Natural killer cell (primary cell): ENCODE measurements at regions not wholly inside any gene's neighbourhood (a gene's known extent, or its start where the extent isn't known, plus 50 kb on each side); places are given as distances from the start of the nearest gene placed in this dataset.
"Not testable (repeated sequence)": the region's sequence is repeated elsewhere in the genome, so short reads cannot be mapped to it uniquely, and the experiment has no call there.

ENCODE experiments used
- ATAC-seq, 3 donors: fragments of 150-1000 bp in 2 of 3; fragments of 200-7000 bp in 1 of 3; cut with Tn5 transposase; 1 replicate in 1 of 3; 2 replicates in 2 of 3; pipeline ENCODE4 v1.10.0; 2021; ENCODE audit warnings: mild to moderate bottlenecking in 2 of 3, moderate library complexity in 2 of 3
- DNase-seq, 2 donors: peaks; one replicate each; pipeline versions ENCODE4 v3.0.0 to v3.0.0-alpha.2; 2013 to 2021; ENCODE audit warnings: mixed read lengths in 1 of 2
- H3K27ac ChIP-seq: one replicate; pipeline ENCODE4 v1.5.1; 2013; ENCODE audit warnings: mild to moderate bottlenecking, low read length
- H3K27me3 ChIP-seq: one replicate; pipeline ENCODE4 v1.6.1; 2013; ENCODE audit warnings: low read length; ENCODE audit not compliant: control insufficient read depth, insufficient read depth
- H3K36me3 ChIP-seq: one replicate; pipeline ENCODE4 v1.6.1; 2013; ENCODE audit warnings: low read length; ENCODE audit not compliant: control insufficient read depth, insufficient read depth
- H3K4me1 ChIP-seq: one replicate; pipeline ENCODE4 v1.6.1; 2013; ENCODE audit warnings: low read length; ENCODE audit not compliant: control insufficient read depth, insufficient read depth
- H3K4me3 ChIP-seq: one replicate; pipeline ENCODE4 v1.5.1; 2013; ENCODE audit warnings: low read length
- H3K9me3 ChIP-seq: one replicate; pipeline ENCODE4 v1.6.1; 2013; ENCODE audit warnings: low read length; ENCODE audit not compliant: control insufficient read depth, insufficient read depth
- H3K27ac Mint-ChIP-seq, 2 donors: one replicate each; pipeline ENCODE4 v1.8.0; 2022; ENCODE audit warnings: mild to moderate bottlenecking in 2 of 2, mixed read lengths in 2 of 2, moderate library complexity in 1 of 2
- H3K27me3 Mint-ChIP-seq, 2 donors: one replicate each; pipeline ENCODE4 v1.8.0; 2022; ENCODE audit warnings: low read depth in 2 of 2, mixed read lengths in 2 of 2
- H3K36me3 Mint-ChIP-seq: one replicate; pipeline ENCODE4 v1.8.0; 2022; ENCODE audit warnings: mixed read lengths
- H3K4me1 Mint-ChIP-seq, 2 donors: one replicate each; pipeline ENCODE4 v1.8.0; 2022; ENCODE audit warnings: mixed read lengths in 2 of 2
- H3K4me3 Mint-ChIP-seq: one replicate; pipeline ENCODE4 v1.8.0; 2022; ENCODE audit warnings: mild to moderate bottlenecking, moderate library complexity, mixed read lengths
- H3K9me3 Mint-ChIP-seq, 2 donors: one replicate each; pipeline ENCODE4 v1.8.0; 2022; ENCODE audit warnings: mixed read lengths in 2 of 2
- WGBS: methylation state at CpG from one replicate; pipeline ENCODE4 v1.1.7; 2013; ENCODE audit warnings: missing lambda C conversion rate; ENCODE audit not compliant: insufficient coverage; 5-methylcytosine and 5-hydroxymethylcytosine counted together
- intact Hi-C: fragments of 100-400 bp; cut with micrococcal nuclease; formaldehyde crosslinking; loops from one replicate; pipeline ENCODE4 v1.14.2; 2022
- TF ChIP-seq, protein P1 (sequence below): fragments of 200-600 bp; IDR thresholded peaks from one replicate; pipeline ENCODE4 v1.8.0; 2022; ENCODE audit warnings: antibody characterized with exemption

DNA sequence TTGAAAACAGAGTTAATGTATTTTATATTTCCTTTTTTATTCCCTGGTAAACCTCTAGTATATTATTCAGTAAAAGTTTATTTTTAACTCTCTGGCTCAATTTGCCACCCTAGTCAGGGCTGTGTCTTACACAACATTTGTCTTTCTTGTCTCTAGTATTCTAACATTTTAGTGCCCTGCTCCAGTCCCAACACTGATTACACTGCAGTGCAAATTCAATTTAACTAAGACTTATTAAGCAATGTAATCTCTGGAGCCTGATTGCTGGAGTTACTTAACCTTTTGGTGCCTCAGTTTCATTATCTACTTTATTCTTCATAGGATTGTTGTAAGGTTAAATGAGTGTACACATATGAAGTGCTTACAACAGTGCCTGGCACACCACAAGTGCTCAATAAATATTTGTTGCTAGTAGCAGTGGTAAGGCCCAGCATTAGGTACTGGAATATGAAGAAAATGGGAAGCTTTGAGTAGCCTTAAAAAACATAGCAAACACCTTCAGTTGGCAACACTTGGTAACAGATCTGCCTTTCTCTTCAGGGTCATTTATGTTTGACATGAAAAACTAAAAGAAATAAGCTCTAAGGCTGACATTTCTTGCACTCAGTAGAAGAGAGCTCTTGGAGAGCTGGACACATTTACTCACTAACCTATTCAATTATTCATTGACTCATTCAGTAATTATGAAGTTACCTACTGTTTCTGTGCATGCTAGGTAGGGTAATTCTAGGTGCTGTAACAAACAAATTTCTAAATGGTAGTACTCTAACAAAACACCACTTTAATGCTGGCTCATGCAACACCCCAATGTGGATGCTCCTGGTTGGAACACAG is 364.5 kb upstream of the EPHA3 start:
- H3K36me3 Mint-ChIP-seq: peaks cover 6% of the 10 kb centered on the region
- peaks cover 13 to 14% of the 10 kb centered on the region in 2 donors for H3K9me3 Mint-ChIP-seq
- ATAC-seq (no peak), DNase-seq (no peak)
- TF ChIP-seq, protein P1, sequence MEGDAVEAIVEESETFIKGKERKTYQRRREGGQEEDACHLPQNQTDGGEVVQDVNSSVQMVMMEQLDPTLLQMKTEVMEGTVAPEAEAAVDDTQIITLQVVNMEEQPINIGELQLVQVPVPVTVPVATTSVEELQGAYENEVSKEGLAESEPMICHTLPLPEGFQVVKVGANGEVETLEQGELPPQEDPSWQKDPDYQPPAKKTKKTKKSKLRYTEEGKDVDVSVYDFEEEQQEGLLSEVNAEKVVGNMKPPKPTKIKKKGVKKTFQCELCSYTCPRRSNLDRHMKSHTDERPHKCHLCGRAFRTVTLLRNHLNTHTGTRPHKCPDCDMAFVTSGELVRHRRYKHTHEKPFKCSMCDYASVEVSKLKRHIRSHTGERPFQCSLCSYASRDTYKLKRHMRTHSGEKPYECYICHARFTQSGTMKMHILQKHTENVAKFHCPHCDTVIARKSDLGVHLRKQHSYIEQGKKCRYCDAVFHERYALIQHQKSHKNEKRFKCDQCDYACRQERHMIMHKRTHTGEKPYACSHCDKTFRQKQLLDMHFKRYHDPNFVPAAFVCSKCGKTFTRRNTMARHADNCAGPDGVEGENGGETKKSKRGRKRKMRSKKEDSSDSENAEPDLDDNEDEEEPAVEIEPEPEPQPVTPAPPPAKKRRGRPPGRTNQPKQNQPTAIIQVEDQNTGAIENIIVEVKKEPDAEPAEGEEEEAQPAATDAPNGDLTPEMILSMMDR: no peak
- intact Hi-C loops: no loop called here
- no peaks in the 10 kb centered on the region for H3K4me1 Mint-ChIP-seq
- Histone ChIP-seq H3K4me3 (no peak overlapping the region), H3K27ac (no peak overlapping the region), H3K27me3 (no peaks in the 10 kb centered on the region), H3K9me3 (peaks cover 6% of the 10 kb centered on the region), H3K4me1 (no peaks in the 10 kb centered on the region), H3K36me3 (no peaks in the 10 kb centered on the region)
- H3K27ac Mint-ChIP-seq: no peak overlapping the region
- no peak overlapping the region for H3K4me3 Mint-ChIP-seq
- no peaks in the 10 kb centered on the region for H3K27me3 Mint-ChIP-seq

DNA sequence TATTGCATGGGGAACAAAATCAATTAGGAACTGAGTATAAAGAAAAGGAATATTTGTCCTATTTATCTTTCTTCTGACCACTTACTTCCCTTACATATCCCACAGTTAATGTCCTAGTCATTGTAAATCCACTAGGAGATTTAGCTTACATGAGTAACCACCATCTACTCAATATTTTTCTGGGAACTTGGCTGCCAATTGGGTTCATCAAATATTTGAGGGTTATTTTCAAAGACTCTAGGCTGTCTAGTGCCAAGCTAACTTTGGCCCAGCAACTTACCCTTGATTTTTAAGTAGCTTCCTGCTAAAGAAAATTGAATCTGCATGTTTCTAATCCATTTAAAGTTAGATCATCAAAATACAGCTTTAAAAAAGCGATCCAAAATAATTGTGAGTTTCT is 362.5 kb upstream of the EPHA3 start:
- peaks cover 6% of the 10 kb centered on the region for H3K36me3 Mint-ChIP-seq
- H3K27me3 Mint-ChIP-seq: no peaks in the 10 kb centered on the region
- Histone ChIP-seq H3K4me3 (no peak overlapping the region), H3K9me3 (peaks cover 5% of the 10 kb centered on the region), H3K27ac (no peak overlapping the region), H3K36me3 (no peaks in the 10 kb centered on the region), H3K4me1 (no peaks in the 10 kb centered on the region), H3K27me3 (no peaks in the 10 kb centered on the region)
- intact Hi-C loops: no loop called here
- DNase-seq (no peak), ATAC-seq (no peak)
- H3K4me1 Mint-ChIP-seq: no peaks in the 10 kb centered on the region
- H3K9me3 Mint-ChIP-seq: peaks cover 22 to 24% of the 10 kb centered on the region in 2 donors
- TF ChIP-seq, protein P1: no peak
- no CpG with 5 or more reads among the region's 1 CpG for WGBS
- H3K27ac Mint-ChIP-seq: no peak overlapping the region
- H3K4me3 Mint-ChIP-seq: no peak overlapping the region

DNA sequence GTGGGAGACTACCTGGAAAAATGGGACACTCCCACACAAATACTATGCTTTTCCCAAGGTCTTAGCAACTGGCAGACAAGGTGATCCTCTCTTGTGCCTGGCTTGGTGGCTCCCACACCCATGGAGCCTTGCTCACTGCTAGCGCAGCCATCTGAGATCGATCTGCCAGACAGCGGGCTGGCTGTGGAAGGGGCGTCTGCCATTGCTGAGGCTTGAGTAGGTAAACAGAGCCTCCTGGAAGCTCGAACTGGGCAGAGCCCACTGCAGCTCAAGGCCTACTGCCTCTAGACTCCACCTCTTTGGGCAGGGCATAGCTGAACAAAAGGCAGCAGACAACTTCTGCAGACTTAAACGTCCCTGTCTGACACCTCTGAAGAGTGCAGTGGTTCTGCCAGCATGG is 360.3 kb upstream of the EPHA3 start:
- ATAC-seq, intact Hi-C loops, H3K4me1 Mint-ChIP-seq, H3K27ac Mint-ChIP-seq, H3K4me1 ChIP-seq, H3K4me3 Mint-ChIP-seq, H3K27me3 ChIP-seq, H3K4me3 ChIP-seq, H3K36me3 ChIP-seq, H3K36me3 Mint-ChIP-seq, H3K9me3 ChIP-seq, H3K27ac ChIP-seq, H3K27me3 Mint-ChIP-seq, DNase-seq: not testable (repeated sequence)
- WGBS: 81% methylated on average over 6 of the region's 6 CpGs
- H3K9me3 Mint-ChIP-seq: peaks cover 19 to 26% of the 10 kb centered on the region in 2 donors

DNA sequence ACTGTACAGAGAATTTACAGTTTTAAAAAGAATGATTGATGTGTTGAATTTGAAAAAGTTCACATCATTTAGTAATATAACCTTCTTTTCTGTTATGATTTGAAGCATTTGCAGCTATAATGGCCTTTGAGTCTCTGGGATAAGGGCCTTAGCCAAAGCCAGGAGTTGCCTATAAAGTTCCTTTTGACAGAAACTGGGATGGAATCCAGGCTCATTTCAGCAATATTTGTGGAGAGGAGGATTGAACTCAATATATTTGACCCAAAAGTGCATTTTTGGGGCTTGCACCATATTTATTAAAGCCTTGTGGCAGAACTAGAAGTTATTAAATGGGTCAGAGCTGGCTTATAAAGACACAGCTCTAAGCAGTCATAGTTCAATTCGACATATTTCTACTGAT is 348.7 kb upstream of the EPHA3 start:
- 67% methylated on average over 1 of the region's 1 CpG for WGBS
- intact Hi-C loops: no loop called here
- no peaks in the 10 kb centered on the region for H3K4me1 Mint-ChIP-seq
- H3K9me3 Mint-ChIP-seq: peaks cover 18 to 21% of the 10 kb centered on the region in 2 donors
- TF ChIP-seq, protein P1: no peak
- Histone ChIP-seq H3K27ac (no peak overlapping the region), H3K4me1 (no peaks in the 10 kb centered on the region), H3K9me3 (no peaks in the 10 kb centered on the region), H3K4me3 (no peak overlapping the region), H3K27me3 (no peaks in the 10 kb centered on the region), H3K36me3 (no peaks in the 10 kb centered on the region)
- DNase-seq (no peak), ATAC-seq (no peak)
- H3K4me3 Mint-ChIP-seq: no peak overlapping the region
- H3K36me3 Mint-ChIP-seq: peaks cover 3% of the 10 kb centered on the region
- no peak overlapping the region for H3K27ac Mint-ChIP-seq
- H3K27me3 Mint-ChIP-seq: no peaks in the 10 kb centered on the region
